Pons (tissue), 1 donor: ENCODE measurements at regions not wholly inside any gene's neighbourhood (a gene's known extent, or its start where the extent isn't known, plus 50 kb on each side); places are given as distances from the start of the nearest gene placed in this dataset.

Experiments used
- DNase-seq: peaks from one replicate; pipeline ENCODE4 v3.0.0-alpha.2; 2016; ENCODE audit warnings: low spot score

- DNase-seq, result no peak
Observed at GRCh38 chr1:212190169-212190568, 95.0 kb upstream of the PPP2R5A start.

- DNase-seq, result no peak
Observed at GRCh38 chr1:212192261-212192998, 92.8 kb upstream of the PPP2R5A start.

DNA sequence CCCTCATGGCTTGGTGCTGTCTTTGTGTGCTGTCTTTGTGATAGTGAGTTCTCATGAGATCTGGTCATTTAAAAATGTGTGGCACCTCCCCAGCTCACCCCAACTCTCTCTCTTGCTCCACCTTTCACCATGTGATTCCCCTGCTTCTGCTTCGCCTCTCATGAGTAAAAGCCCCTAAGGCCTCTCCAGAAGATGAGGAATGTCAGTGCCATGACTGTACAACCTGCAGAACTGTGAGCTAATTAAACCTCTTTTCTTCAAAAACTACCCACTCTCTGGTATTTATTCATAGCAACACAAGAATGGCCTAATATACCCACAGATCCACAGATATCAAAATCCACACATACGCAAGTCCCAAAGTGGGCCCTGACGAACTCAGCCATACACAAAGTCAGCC, 88.9 kb upstream of the PPP2R5A start:
- DNase-seq, result no peak

DNA sequence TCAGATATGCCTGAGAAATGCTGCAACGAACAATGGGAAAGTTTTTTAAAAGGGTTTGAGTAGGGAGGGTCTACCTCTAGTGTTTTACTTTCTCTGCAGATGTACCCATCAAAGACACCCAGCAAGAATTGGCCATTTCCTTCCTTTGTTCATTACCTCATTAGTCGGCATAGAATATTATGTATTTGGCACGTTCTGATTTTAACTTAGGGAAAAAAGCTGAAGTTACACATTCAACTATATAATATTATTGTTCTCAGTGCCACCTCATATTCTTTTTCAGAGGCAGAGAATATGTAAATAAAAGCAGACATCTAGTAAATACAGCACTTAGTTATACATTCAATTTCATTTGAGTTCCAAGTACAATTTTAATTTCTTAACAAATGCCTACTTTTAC, 83.7 kb upstream of the PPP2R5A start:
- DNase-seq, result no peak

DNA sequence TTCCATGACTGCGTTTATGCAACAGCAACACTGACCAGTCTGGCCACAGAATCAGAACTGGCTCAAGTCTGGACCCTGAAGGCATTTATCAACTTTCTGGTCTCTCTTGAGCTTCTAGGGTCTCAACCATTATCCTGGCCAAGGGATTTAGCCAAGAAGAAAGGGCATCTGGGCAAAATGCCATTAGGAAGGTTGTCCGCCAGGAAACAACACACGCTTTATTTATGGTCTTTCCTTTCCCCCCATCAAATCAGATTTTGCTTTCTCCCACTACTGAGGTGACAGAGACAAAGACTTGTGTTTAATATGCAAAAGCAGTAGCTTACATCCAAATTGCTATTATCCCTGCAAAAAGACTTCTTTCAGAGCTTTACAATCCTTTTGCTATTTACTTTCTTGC, 81.6 kb upstream of the PPP2R5A start:
- DNase-seq, result peak; percentile 38

- no peak for DNase-seq
Observed at GRCh38 chr1:212205006-212205405, 80.2 kb upstream of the PPP2R5A start.

GRCh38 chr1:212205843-212206242, 79.4 kb upstream of the PPP2R5A start:
- DNase-seq, result peak; percentile 30

- DNase-seq, result no peak
Observed at GRCh38 chr1:212207118-212207517, 78.1 kb upstream of the PPP2R5A start.

DNA sequence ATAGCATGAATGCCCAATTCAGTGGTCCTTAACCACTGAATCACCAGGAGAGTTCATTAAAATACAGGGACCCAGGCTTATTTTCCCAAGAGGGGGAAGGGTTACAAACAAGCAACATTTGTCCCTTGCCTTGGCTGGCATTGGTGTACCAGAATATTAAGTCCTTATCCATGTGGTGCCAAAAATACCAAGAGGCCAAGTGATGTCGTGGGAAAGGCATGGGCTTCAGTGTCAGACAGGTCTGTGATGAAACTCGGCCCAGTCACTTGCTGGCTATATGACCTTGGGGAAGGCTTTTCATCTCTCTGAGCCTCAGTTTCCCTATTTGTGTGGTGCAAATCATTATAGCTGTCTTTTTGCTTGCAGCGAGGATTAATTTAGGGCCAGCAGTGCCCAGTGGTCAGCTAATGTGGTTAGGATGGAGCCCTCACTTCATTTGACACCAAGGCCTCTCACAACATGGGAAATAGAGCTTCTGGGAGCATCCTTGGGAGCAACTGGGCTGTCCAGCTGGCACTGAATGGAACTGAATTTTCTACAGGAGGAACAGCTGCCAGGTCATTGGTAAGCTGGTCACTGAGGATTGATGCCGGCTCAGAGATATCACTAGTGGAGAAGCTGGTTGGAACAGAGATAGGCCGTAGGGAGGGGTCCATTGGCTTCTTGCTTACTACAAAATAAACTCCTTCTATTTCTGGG, 77.2 kb upstream of the PPP2R5A start:
- DNase-seq, result peak; percentile 15

DNA sequence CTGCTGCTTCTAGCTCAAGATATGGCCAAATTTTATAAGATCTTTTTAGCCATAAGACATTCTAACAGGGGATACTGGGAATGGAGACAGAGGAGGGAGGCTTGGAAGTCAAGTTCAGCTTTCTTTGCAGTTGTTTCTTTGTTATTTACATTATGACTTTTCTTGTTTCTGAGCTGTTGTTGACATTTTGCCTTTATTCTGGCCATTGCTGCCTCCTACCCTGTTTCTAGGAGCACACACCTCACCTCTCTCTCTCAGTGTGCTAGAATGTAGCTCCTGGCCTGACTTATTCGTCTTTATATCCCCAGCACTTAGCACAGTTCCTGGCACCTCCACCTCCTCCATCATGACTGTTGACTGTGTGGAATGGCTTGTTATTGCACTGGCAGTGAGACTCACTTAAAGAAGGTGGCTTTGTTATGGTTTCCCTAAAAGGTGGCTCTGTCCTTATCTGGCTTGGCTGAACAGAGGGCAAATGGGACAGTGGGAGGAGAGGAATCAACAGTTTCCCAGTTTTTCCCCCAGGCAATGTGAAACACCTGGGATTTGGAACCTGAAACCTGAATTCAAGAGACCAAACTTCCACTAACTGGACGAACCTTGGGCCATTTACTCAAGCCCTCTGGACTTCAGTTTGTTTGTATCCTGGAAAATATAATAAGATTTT, 76.1 kb upstream of the PPP2R5A start:
- DNase-seq, result no peak

DNA sequence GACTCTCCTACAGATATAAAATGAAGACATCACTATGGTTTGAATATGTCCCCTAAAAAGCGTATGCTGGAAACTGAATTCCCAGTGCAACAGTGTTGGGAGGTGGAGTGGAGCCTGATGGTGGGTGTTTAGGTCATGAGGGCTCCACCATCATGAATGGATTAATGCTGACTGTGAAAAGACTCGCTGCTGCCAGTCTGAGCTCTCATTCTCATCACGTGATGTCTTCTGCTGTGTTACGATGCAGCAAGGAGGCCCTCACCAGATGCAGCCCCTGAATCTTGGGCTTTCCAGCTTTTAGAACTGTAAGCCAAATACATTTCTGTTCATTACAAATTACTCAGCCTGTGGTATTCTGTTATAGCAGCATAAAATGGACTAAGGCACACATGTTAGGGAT, 73.8 kb upstream of the PPP2R5A start:
- DNase-seq, result no peak

- DNase-seq, result no peak
Observed at GRCh38 chr1:212212343-212212742, 72.9 kb upstream of the PPP2R5A start.

DNA sequence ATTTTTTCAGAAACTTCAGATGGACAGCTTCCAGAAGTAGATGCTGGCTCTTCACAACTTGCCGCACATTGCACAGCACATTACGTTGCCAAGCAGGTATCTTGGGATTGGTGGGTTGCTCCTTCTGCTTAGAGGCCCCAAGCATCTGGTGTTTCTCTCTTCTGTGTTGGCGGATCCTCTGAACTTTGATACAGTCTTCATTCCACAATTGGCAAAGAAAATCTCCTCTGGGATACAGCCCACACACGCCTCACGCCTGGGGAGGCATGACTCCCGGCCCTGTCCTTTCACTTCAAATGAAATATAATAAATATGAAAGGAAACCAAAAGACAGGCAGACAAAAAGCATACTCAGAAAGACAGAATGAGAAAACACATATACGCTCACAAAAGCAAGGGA, 72.3 kb upstream of the PPP2R5A start:
- no peak for DNase-seq

GRCh38 chr1:212213784-212214183, 71.4 kb upstream of the PPP2R5A start:
- no peak for DNase-seq

DNA sequence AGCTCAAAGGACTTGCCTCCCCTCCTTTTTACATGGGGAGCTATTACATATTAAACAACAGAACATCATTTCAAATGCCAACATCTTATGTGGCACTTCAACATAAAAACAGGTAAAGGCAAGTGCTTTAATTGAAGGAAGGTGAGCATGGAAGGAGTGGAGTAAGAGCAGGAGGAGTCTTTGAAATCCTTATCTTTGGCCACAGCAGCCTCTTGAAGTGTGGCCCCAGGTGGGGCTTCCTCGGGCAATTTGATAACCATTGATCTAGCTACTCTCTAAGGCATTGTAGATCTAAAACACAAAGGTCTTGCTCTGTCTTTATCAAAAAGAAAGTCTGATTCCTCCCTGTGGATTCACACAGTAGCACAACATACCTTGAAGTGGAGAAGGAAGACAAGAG, 70.9 kb upstream of the PPP2R5A start:
- DNase-seq, result no peak

GRCh38 chr1:212215910-212216309, 69.3 kb upstream of the PPP2R5A start:
- DNase-seq, result no peak

DNA sequence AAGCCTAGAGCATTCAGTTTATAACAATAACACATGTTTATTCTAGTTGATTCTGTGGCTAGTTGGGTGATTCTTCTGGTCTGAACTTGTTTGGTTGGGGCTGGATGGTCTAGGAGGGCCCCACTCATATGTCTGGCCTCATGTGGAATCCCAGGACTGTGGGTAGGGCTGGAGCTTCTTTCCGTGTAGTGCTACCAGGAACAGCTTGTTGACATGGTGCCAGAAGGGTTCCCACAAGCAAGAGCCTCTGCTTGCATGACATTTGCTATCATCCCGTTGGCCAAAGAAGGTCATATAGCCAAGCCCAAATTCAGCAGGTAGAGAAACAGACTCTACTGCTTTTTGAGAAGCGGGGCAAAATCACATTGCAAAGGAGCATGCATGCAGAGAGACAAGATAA, 67.6 kb upstream of the PPP2R5A start:
- DNase-seq, result no peak

- DNase-seq, result no peak
Observed at GRCh38 chr1:212218065-212218464, 67.1 kb upstream of the PPP2R5A start.

GRCh38 chr1:212218911-212219310, 66.3 kb upstream of the PPP2R5A start:
- DNase-seq, result no peak

GRCh38 chr1:212219679-212220463, 65.3 kb upstream of the PPP2R5A start:
- DNase-seq, result no peak

DNA sequence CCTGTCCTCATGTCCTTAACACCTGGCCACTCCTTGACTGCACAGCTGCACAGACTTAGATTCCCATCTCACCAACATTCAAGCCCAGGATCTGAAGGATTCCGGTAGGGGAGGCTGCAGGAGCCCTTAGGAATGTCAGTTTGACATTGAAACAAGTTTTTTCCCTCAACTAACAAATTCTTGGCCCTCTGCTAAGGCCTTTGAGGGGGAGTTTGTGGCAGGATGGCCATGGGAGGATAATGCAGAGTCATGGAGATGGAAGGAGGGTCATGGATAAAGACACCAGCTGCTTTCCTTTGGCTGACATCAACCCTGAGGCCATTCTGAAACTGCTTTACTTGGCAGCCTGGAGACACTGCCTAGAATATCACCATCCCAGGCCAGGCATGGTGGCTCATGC, 63.4 kb upstream of the PPP2R5A start:
- no peak for DNase-seq

GRCh38 chr1:212224102-212224501, 61.1 kb upstream of the PPP2R5A start:
- DNase-seq, result no peak
